K562 (cell line): ENCODE measurements at regions not wholly inside any gene's neighbourhood (a gene's known extent, or its start where the extent isn't known, plus 50 kb on each side); places are given as distances from the start of the nearest gene placed in this dataset.

Experiments
- ATAC-seq: fragments of 200-7000 bp; cut with Tn5 transposase; 3 replicates; pipeline ENCODE4 v1.9.1; 2020; ENCODE audit warnings: moderate library complexity
- BruUV-seq: library from RNA; stranded (reverse); fragments of 400-500 nt; replicated peaks from 2 replicates; lab custom pipeline; 2021; lab: Mats Ljungman, UMichigan
- CTCF ChIA-PET: fragments of 300-600 bp; formaldehyde crosslinking; extraction: SDS; loops from one replicate; lab custom pipeline; 2021; ENCODE audit warnings: low intra/inter-chr PET ratio; lab: Yijun Ruan, JAX
- POLR2A ChIA-PET: fragments of 300-600, 350-650 bp; sonication (Branson Sonifier 250); formaldehyde crosslinking; extraction: SDS; loops from one replicate; lab custom pipeline; 2021; ENCODE audit warnings: antibody characterized with exemption, inconsistent platforms; lab: Yijun Ruan, JAX
- DNase-seq, 4 experiments: peaks; one replicate each; pipeline versions ENCODE4 v3.0.0 to v3.0.0-alpha.2; 2011 to 2018; ENCODE audit warnings: low spot score in 3 of 4, mixed read lengths in 3 of 4; ENCODE audit errors: extremely low read depth in 1 of 4
- FAIRE-seq: peaks from 2 replicates; lab custom pipeline; 2011; peaks lifted over from hg19 to GRCh38; lab: Jason Lieb, UNC
- H2AFZ ChIP-seq: 2 replicates; pipeline ENCODE4 v1.6.0; 2011; ENCODE audit warnings: low read depth, low read length, control low read depth, inconsistent platforms
- H3K27ac ChIP-seq: fragments of 200-600 bp; 3 replicates; pipeline ENCODE4 v1.8.0; 2011; ENCODE audit warnings: low read depth, mild to moderate bottlenecking, control low read depth, inconsistent platforms, low read length, moderate library complexity, mixed read lengths; ENCODE audit errors: extremely low read depth
- H3K27me3 ChIP-seq, 2 experiments: fragments of 300-600 bp in 1 of 2; 2 replicates in 1 of 2; 3 replicates in 1 of 2; pipeline versions ENCODE4 v1.6.0 to v1.8.0; 2011; ENCODE audit warnings: inconsistent platforms in 2 of 2, low read length in 2 of 2, mild to moderate bottlenecking in 1 of 2, mixed read lengths in 1 of 2, moderate library complexity in 1 of 2; ENCODE audit not compliant: control insufficient read depth in 2 of 2, insufficient read depth in 2 of 2
- H3K36me3 ChIP-seq: fragments of 300-600 bp; 3 replicates; pipeline ENCODE4 v1.8.0; 2011; ENCODE audit warnings: mild to moderate bottlenecking, low read length, inconsistent platforms; ENCODE audit not compliant: control insufficient read depth, insufficient read depth
- H3K4me1 ChIP-seq, 2 experiments: fragments of 200-600 bp in 1 of 2; replicated peaks in 1 of 2; 2 replicates in 1 of 2; 3 replicates in 1 of 2; pipeline versions ENCODE4 v1.5.1 to v1.8.0; 2011; ENCODE audit warnings: inconsistent platforms in 2 of 2, low read length in 2 of 2, mild to moderate bottlenecking in 1 of 2, mixed read lengths in 1 of 2, moderate library complexity in 1 of 2; ENCODE audit not compliant: control insufficient read depth in 2 of 2, insufficient read depth in 2 of 2
- H3K4me2 ChIP-seq: 2 replicates; pipeline ENCODE4 v1.6.1; 2011; ENCODE audit warnings: low read length, control low read depth, inconsistent platforms, mixed read lengths; ENCODE audit not compliant: insufficient read depth
- H3K4me3 ChIP-seq: fragments of 200-600 bp; sonication (generic), shearing (Covaris generic); 2 replicates; pipeline ENCODE4 v1.5.1; 2016; ENCODE audit warnings: control low read depth, inconsistent platforms
- H3K79me2 ChIP-seq: fragments of 200-600 bp; 3 replicates; pipeline ENCODE4 v1.8.0; 2011; ENCODE audit warnings: low read length, inconsistent platforms; ENCODE audit not compliant: control insufficient read depth, insufficient read depth
- H3K9ac ChIP-seq, 2 experiments: 2 replicates each; pipeline versions ENCODE4 v1.6.0 to v1.6.1; 2011; ENCODE audit warnings: low read depth in 2 of 2, low read length in 2 of 2, control low read depth in 1 of 2, inconsistent platforms in 1 of 2, mild to moderate bottlenecking in 1 of 2, mixed read lengths in 1 of 2; ENCODE audit not compliant: insufficient read depth in 1 of 2
- H3K9me1 ChIP-seq: one replicate; pipeline ENCODE4 v1.6.0; 2011; ENCODE audit warnings: inconsistent platforms, mild to moderate bottlenecking, low read length, moderate library complexity; ENCODE audit not compliant: control insufficient read depth, insufficient read depth
- H3K9me3 ChIP-seq: replicated peaks from 2 replicates; pipeline ENCODE4 v1.5.1; 2011; ENCODE audit warnings: low read depth, low read length, inconsistent platforms; ENCODE audit not compliant: control insufficient read depth, insufficient read depth
- H4K20me1 ChIP-seq: replicated peaks from 2 replicates; pipeline ENCODE4 v1.6.1; 2011; ENCODE audit warnings: low read length, inconsistent platforms, mixed read lengths; ENCODE audit not compliant: control insufficient read depth, insufficient read depth
- BACH1 ChIP-seq: fragments of 200-800 bp; sonication (Bioruptor generic); IDR thresholded peaks from 2 replicates; pipeline ENCODE4 v1.6.1; 2016; ENCODE audit warnings: missing genetic modification characterization, missing compliant biosample characterization
- CCNT2 ChIP-seq: IDR thresholded peaks from 2 replicates; pipeline ENCODE4 v1.6.1; 2011; ENCODE audit warnings: borderline replicate concordance, low read depth, mild to moderate bottlenecking, moderate library complexity, mixed read lengths, low read length; ENCODE audit not compliant: insufficient read length; ENCODE audit errors: extremely low read depth
- CXXC5 ChIP-seq: fragments of 250-450 bp; sonication (Bioruptor Pico); IDR thresholded peaks from 2 replicates; pipeline ENCODE4 v1.8.0; 2022; ENCODE audit warnings: inconsistent platforms, mild to moderate bottlenecking, moderate library complexity
- ESRRB ChIP-seq: fragments of 250-450 bp; sonication (Bioruptor Pico); IDR thresholded peaks from 2 replicates; pipeline ENCODE4 v1.5.0; 2020; ENCODE audit warnings: mild to moderate bottlenecking, moderate library complexity, borderline replicate concordance
- ETV6 ChIP-seq, 3 experiments: fragments of 150-350 bp in 1 of 3; sonication (generic) in 1 of 3; formaldehyde crosslinking in 1 of 3; IDR thresholded peaks; 2 replicates each; pipeline versions ENCODE4 v1.6.1 to v1.8.0; 2014 to 2022; ENCODE audit warnings: borderline replicate concordance in 2 of 3, low read depth in 2 of 3, antibody characterized with exemption in 1 of 3, low read length in 1 of 3, mild to moderate bottlenecking in 1 of 3, missing genetic modification reagents in 1 of 3
- HDAC2 ChIP-seq: fragments of 450-650 bp; IDR thresholded peaks from 2 replicates; pipeline ENCODE4 v1.6.1; 2016; ENCODE audit warnings: mild to moderate bottlenecking
- MCM5 ChIP-seq: fragments of 450-650 bp; IDR thresholded peaks from 2 replicates; pipeline ENCODE4 v1.6.1; 2016; ENCODE audit warnings: low read depth
- NCOA6 ChIP-seq: fragments of 450-650 bp; IDR thresholded peaks from 2 replicates; pipeline ENCODE4 v1.6.1; 2017; ENCODE audit warnings: mild to moderate bottlenecking
- PTRF ChIP-seq: fragments of 450-650 bp; IDR thresholded peaks from 2 replicates; pipeline ENCODE4 v1.6.1; 2016; ENCODE audit warnings: mild to moderate bottlenecking, missing genetic modification characterization, missing compliant biosample characterization
- TCFL5 ChIP-seq: fragments of 250-450 bp; sonication (Bioruptor Pico); conservative IDR thresholded peaks from 2 replicates; pipeline ENCODE4 v1.6.1; 2021; ENCODE audit warnings: mild to moderate bottlenecking, moderate library complexity, matching md5 sums
- YY1 ChIP-seq, 3 experiments: IDR thresholded peaks; 2 replicates each; pipeline ENCODE4 v1.6.1; 2011; ENCODE audit warnings: low read length in 2 of 3, mild to moderate bottlenecking in 2 of 3, moderate library complexity in 2 of 3, borderline replicate concordance in 1 of 3, control low read depth in 1 of 3, low read depth in 1 of 3; ENCODE audit not compliant: insufficient read depth in 3 of 3, insufficient replicate concordance in 2 of 3, control insufficient read depth in 1 of 3, insufficient read length in 1 of 3; ENCODE audit errors: extremely low read depth in 1 of 3
- ZBTB2 ChIP-seq: fragments of 450-650 bp; IDR thresholded peaks from 2 replicates; pipeline ENCODE4 v1.6.1; 2016; ENCODE audit warnings: antibody characterized with exemption
- ZNF384 ChIP-seq: IDR thresholded peaks from 2 replicates; pipeline ENCODE4 v1.6.1; 2012; ENCODE audit warnings: low read depth, low read length, improper control_type of control experiment
- ZNF507 ChIP-seq: conservative IDR thresholded peaks from 2 replicates; pipeline ENCODE4 v1.6.1; 2017; ENCODE audit warnings: missing genetic modification characterization, missing compliant biosample characterization
- ZNF766 ChIP-seq: fragments of 200-800 bp; sonication (Bioruptor generic); conservative IDR thresholded peaks from 2 replicates; pipeline ENCODE4 v1.6.1; 2016; ENCODE audit warnings: missing genetic modification characterization, missing compliant biosample characterization
- WGBS: fragments of 100-300 bp; shearing (Covaris generic); methylation state at CpG from one replicate; pipeline ENCODE4 v1.1.6; 2016; ENCODE audit warnings: low coverage, mixed read lengths; ENCODE audit not compliant: insufficient coverage; ENCODE audit errors: missing lambda C conversion rate; 5-methylcytosine and 5-hydroxymethylcytosine counted together
- in situ Hi-C: fragments of 300-500 bp; cut with MboI; formaldehyde crosslinking; loops from 4 replicates; pipeline ENCODE4 v1.15.0; 2018; ENCODE audit warnings: inconsistent platforms, mixed read lengths
- intact Hi-C: fragments of 100-400 bp; cut with micrococcal nuclease; formaldehyde crosslinking; loops from 2 replicates; pipeline ENCODE4 v1.14.2; 2022
- TF ChIP-seq, protein P1 (sequence below): fragments of 450-650 bp; IDR thresholded peaks from 2 replicates; pipeline ENCODE4 v1.6.1; 2016; ENCODE audit warnings: mild to moderate bottlenecking
- TF ChIP-seq, protein P2 (sequence below): fragments of 450-650 bp; formaldehyde crosslinking; IDR thresholded peaks from 2 replicates; pipeline ENCODE4 v1.4.0; 2022; ENCODE audit warnings: missing genetic modification characterization

DNA sequence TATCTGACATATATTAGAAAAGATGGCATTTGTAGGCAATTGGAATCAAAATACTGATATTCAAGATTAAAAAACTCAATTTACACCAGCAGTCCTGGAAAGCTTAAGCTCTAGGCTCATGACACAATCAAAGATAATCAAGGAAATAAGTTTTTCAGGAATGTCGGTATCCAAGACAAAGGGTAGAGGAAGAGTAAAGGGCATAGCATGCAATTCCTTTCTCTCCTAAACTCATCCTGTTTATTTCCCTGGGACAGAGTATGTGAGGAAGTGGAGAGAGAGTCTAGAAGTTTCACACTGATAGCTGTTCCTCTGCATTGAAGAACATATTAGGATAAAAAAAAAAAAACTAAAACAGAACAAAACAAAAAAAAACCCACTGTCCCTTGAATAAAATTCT is 2452.1 kb downstream of the PCDH9 start:
- Histone ChIP-seq H3K9ac (no peak overlapping the region), H3K9me1 (no peaks in the 10 kb centered on the region), H3K4me1 (no peaks in the 10 kb centered on the region), H2AFZ (no peak overlapping the region), H3K27ac (no peak overlapping the region), H3K79me2 (no peaks in the 10 kb centered on the region), H3K4me3 (no peak overlapping the region), H3K4me2 (no peak overlapping the region), H3K9me3 (no peaks in the 10 kb centered on the region), H3K27me3 (no peaks in the 10 kb centered on the region), H3K36me3 (no peaks in the 10 kb centered on the region), H4K20me1 (no peaks in the 10 kb centered on the region)
- ATAC-seq, result no peak
- in situ Hi-C loops (no loop called here), intact Hi-C loops (no loop called here)
- DNase-seq, result no peak
- WGBS, result 0% methylated on average over 1 of the region's 1 CpG
- FAIRE-seq, result no peak
- POLR2A ChIA-PET, result no interaction called here
- CTCF ChIA-PET, result no interaction called here
- BruUV-seq, result no TSS peak
- TF ChIP-seq ESRRB (CRISPR knock-in tag), result no peak
- TF ChIP-seq BACH1 (tag), result no peak
- TF ChIP-seq ZNF507, result no peak
- TF ChIP-seq PTRF (tag), result no peak
- no peak for TF ChIP-seq YY1 (IDR thresholded peaks at IDR 0.05; ENCODE audit: borderline replicate concordance in 1 of 3, control insufficient read depth in 1 of 3, extremely low read depth in 1 of 3, insufficient read depth in 3 of 3, insufficient read length in 1 of 3, insufficient replicate concordance in 2 of 3, low read depth in 1 of 3, low read length in 2 of 3)
- TF ChIP-seq, protein P1, sequence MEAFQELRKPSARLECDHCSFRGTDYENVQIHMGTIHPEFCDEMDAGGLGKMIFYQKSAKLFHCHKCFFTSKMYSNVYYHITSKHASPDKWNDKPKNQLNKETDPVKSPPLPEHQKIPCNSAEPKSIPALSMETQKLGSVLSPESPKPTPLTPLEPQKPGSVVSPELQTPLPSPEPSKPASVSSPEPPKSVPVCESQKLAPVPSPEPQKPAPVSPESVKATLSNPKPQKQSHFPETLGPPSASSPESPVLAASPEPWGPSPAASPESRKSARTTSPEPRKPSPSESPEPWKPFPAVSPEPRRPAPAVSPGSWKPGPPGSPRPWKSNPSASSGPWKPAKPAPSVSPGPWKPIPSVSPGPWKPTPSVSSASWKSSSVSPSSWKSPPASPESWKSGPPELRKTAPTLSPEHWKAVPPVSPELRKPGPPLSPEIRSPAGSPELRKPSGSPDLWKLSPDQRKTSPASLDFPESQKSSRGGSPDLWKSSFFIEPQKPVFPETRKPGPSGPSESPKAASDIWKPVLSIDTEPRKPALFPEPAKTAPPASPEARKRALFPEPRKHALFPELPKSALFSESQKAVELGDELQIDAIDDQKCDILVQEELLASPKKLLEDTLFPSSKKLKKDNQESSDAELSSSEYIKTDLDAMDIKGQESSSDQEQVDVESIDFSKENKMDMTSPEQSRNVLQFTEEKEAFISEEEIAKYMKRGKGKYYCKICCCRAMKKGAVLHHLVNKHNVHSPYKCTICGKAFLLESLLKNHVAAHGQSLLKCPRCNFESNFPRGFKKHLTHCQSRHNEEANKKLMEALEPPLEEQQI, result no peak
- no peak for TF ChIP-seq ETV6 (IDR thresholded peaks at IDR 0.05; ENCODE audit: borderline replicate concordance in 1 of 2, low read depth in 2 of 2, low read length in 1 of 2)
- TF ChIP-seq ETV6 (CRISPR knock-in tag; IDR thresholded peaks at IDR 0.05; ENCODE audit: borderline replicate concordance), result no peak
- no peak for TF ChIP-seq ZBTB2
- TF ChIP-seq ZNF384, result no peak
- no peak for TF ChIP-seq NCOA6
- TF ChIP-seq CXXC5 (CRISPR knock-in tag), result no peak
- no peak for TF ChIP-seq TCFL5 (CRISPR knock-in tag)
- TF ChIP-seq MCM5, result no peak
- TF ChIP-seq, protein P2, sequence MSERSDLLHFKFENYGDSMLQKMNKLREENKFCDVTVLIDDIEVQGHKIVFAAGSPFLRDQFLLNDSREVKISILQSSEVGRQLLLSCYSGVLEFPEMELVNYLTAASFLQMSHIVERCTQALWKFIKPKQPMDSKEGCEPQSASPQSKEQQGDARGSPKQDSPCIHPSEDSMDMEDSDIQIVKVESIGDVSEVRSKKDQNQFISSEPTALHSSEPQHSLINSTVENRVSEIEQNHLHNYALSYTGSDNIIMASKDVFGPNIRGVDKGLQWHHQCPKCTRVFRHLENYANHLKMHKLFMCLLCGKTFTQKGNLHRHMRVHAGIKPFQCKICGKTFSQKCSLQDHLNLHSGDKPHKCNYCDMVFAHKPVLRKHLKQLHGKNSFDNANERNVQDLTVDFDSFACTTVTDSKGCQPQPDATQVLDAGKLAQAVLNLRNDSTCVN (CRISPR knock-in tag), result no peak
- TF ChIP-seq ZNF766 (CRISPR knock-in tag), result no peak
- TF ChIP-seq CCNT2, result no peak
- no peak for TF ChIP-seq HDAC2
